OCI-LY1 (cell line): ENCODE measurements at regions not wholly inside any gene's neighbourhood (a gene's known extent, or its start where the extent isn't known, plus 50 kb on each side); places are given as distances from the start of the nearest gene placed in this dataset.

Source experiments
- H2AFZ ChIP-seq: fragments of 200-600 bp; sonication (generic), shearing (Covaris generic); 2 replicates; pipeline ENCODE4 v1.6.0; 2014; ENCODE audit warnings: antibody characterized with exemption, mild to moderate bottlenecking, low read length
- H3F3A ChIP-seq: fragments of 200-600 bp; sonication (generic), shearing (Covaris generic); 2 replicates; pipeline ENCODE4 v1.6.0; 2014; ENCODE audit warnings: mild to moderate bottlenecking, antibody characterized with exemption, low read length, moderate library complexity; ENCODE audit not compliant: insufficient read depth
- H3K27ac ChIP-seq: fragments of 200-600 bp; sonication (generic); 2 replicates; pipeline ENCODE4 v1.5.1; 2014; ENCODE audit warnings: low read length, mixed run types, mild to moderate bottlenecking, low read depth; ENCODE audit not compliant: poor library complexity, severe bottlenecking
- H3K27me3 ChIP-seq: fragments of 200-600 bp; sonication (generic); 2 replicates; pipeline ENCODE4 v1.6.0; 2014; ENCODE audit warnings: antibody characterized with exemption, mild to moderate bottlenecking, low read length, moderate library complexity; ENCODE audit not compliant: insufficient read depth
- H3K36me3 ChIP-seq: fragments of 200-600 bp; sonication (generic); 2 replicates; pipeline ENCODE4 v1.6.1; 2014; ENCODE audit warnings: mild to moderate bottlenecking, antibody characterized with exemption, low read length, moderate library complexity, mixed read lengths; ENCODE audit not compliant: insufficient read depth
- H3K4me1 ChIP-seq: fragments of 200-600 bp; sonication (generic); 2 replicates; pipeline ENCODE4 v1.5.1; 2014; ENCODE audit warnings: mild to moderate bottlenecking, low read length, moderate library complexity; ENCODE audit not compliant: insufficient read depth, severe bottlenecking
- H3K4me2 ChIP-seq: fragments of 200-600 bp; sonication (generic), shearing (Covaris generic); 2 replicates; pipeline ENCODE4 v1.6.1; 2014; ENCODE audit warnings: low read length
- H3K4me3 ChIP-seq: fragments of 200-600 bp; sonication (generic); 2 replicates; pipeline ENCODE4 v1.5.1; 2014; ENCODE audit warnings: low read length, low read depth, mild to moderate bottlenecking, mixed read lengths; ENCODE audit not compliant: poor library complexity, severe bottlenecking
- H3K79me2 ChIP-seq: fragments of 200-600 bp; shearing (Covaris generic); 2 replicates; pipeline ENCODE4 v1.6.1; 2016; ENCODE audit warnings: mixed run types, low read length, mixed read lengths; ENCODE audit not compliant: insufficient read depth
- H3K9ac ChIP-seq: fragments of 200-600 bp; sonication (generic), shearing (Covaris generic); 2 replicates; pipeline ENCODE4 v1.6.1; 2014; ENCODE audit warnings: mild to moderate bottlenecking, low read length, mixed read lengths
- H3K9me2 ChIP-seq: fragments of 200-600 bp; sonication (generic), shearing (Covaris generic); 2 replicates; pipeline ENCODE4 v1.6.1; 2014; ENCODE audit warnings: low read depth, mild to moderate bottlenecking, low read length, mixed read lengths
- H3K9me3 ChIP-seq: fragments of 200-600 bp; shearing (Covaris generic); 2 replicates; pipeline ENCODE4 v1.6.1; 2014; ENCODE audit warnings: low read length, mixed read lengths
- H4K20me1 ChIP-seq: fragments of 200-600 bp; sonication (generic), shearing (Covaris generic); 2 replicates; pipeline ENCODE4 v1.6.0; 2016; ENCODE audit warnings: mild to moderate bottlenecking, low read length; ENCODE audit not compliant: insufficient read depth
- CTCF ChIP-seq: fragments of 200-600 bp; sonication (generic), shearing (Covaris generic); IDR thresholded peaks from 2 replicates; pipeline ENCODE4 v1.5.1; 2017; ENCODE audit warnings: mild to moderate bottlenecking, antibody characterized with exemption, low read length, moderate library complexity, mixed read lengths
- EZH2 ChIP-seq: fragments of 200-600 bp; sonication (generic), shearing (Covaris generic); IDR thresholded peaks from 2 replicates; pipeline ENCODE4 v1.8.0; 2017; ENCODE audit warnings: borderline replicate concordance, mixed run types, mild to moderate bottlenecking, antibody characterized with exemption, low read length, moderate library complexity, mixed read lengths

GRCh38 chr18:44518666-44519065 lies 162.0 kb upstream of the SETBP1 start:
- no peak overlapping the region for H3K4me2 ChIP-seq
- H3K9me3 ChIP-seq: no peaks in the 10 kb centered on the region

DNA sequence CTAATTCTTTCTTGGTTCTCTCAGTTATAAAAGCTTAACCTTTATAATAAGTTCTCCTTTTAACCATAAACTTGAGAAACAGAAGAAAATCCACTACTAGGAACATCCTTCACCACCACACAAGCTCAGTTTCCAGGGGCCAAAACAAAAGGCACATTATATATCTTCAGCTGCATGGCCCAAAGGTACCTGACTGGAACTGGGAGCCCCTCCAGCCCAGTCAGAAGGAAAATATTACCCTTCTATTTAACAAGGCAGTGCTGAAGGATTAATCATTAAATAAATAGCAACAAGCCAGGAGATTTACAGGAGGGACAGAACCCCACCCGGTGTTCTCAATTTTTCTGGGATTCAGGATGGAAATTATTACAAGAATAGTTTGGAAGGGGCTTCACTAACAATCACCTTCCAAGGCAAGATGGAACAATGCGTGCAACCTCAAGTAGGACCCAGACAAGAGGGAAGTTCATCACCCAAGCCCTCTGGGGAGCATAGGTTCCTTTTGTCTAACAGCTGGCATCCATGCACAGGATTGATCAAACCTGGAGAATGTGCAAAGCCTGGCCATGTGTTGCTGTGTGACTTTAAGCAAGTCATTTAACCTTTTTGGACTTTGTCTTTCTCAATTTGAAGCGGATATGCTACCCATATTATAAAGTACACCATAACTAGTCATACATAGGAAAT lies 159.6 kb upstream of the SETBP1 start:
- no peaks in the 10 kb centered on the region for H3K4me1 ChIP-seq
- H3K4me2 ChIP-seq: no peak overlapping the region
- no peaks in the 10 kb centered on the region for H3K79me2 ChIP-seq
- H3K4me3 ChIP-seq: no peak overlapping the region
- H3K9ac ChIP-seq: no peak overlapping the region
- H4K20me1 ChIP-seq: no peaks in the 10 kb centered on the region
- TF ChIP-seq CTCF (no peak), EZH2 (no peak)
- H3K36me3 ChIP-seq: no peaks in the 10 kb centered on the region
- no peaks in the 10 kb centered on the region for H3K27me3 ChIP-seq
- H3F3A ChIP-seq: no peaks in the 10 kb centered on the region
- H3K27ac ChIP-seq: no peak overlapping the region
- no peaks in the 10 kb centered on the region for H3K9me2 ChIP-seq
- H2AFZ ChIP-seq: no peak overlapping the region
- H3K9me3 ChIP-seq: no peaks in the 10 kb centered on the region

More at GRCh38 chr18:44518666-44519065, 162.0 kb upstream of the SETBP1 start:
- H3K27me3 ChIP-seq: no peaks in the 10 kb centered on the region
- H3K27ac ChIP-seq: no peak overlapping the region
- no peaks in the 10 kb centered on the region for H3K36me3 ChIP-seq
- H3K79me2 ChIP-seq: no peaks in the 10 kb centered on the region
- H3K4me3 ChIP-seq: no peak overlapping the region
- no peaks in the 10 kb centered on the region for H3K4me1 ChIP-seq
- H3F3A ChIP-seq: no peaks in the 10 kb centered on the region
- H3K9me2 ChIP-seq: no peaks in the 10 kb centered on the region
- TF ChIP-seq EZH2 (no peak), CTCF (no peak)
- no peaks in the 10 kb centered on the region for H4K20me1 ChIP-seq
- H2AFZ ChIP-seq: no peak overlapping the region
- no peak overlapping the region for H3K9ac ChIP-seq

GRCh38 chr18:44521668-44522022 lies 159.0 kb upstream of the SETBP1 start:
- no peaks in the 10 kb centered on the region for H4K20me1 ChIP-seq
- H3K9ac ChIP-seq: no peak overlapping the region
- no peak overlapping the region for H3K4me3 ChIP-seq
- H3K9me2 ChIP-seq: no peaks in the 10 kb centered on the region
- H3K36me3 ChIP-seq: no peaks in the 10 kb centered on the region
- H2AFZ ChIP-seq: no peak overlapping the region
- no peaks in the 10 kb centered on the region for H3F3A ChIP-seq
- H3K4me1 ChIP-seq: no peaks in the 10 kb centered on the region
- no peaks in the 10 kb centered on the region for H3K79me2 ChIP-seq
- H3K27ac ChIP-seq: no peak overlapping the region
- H3K4me2 ChIP-seq: no peak overlapping the region
- H3K9me3 ChIP-seq: no peaks in the 10 kb centered on the region
- TF ChIP-seq EZH2 (no peak), CTCF (no peak)
- no peaks in the 10 kb centered on the region for H3K27me3 ChIP-seq
